Upper lobe of left lung (tissue), 6 donors: ENCODE measurements at regions not wholly inside any gene's neighbourhood (a gene's known extent, or its start where the extent isn't known, plus 50 kb on each side); places are given as distances from the start of the nearest gene placed in this dataset.

Experiments
- ATAC-seq, 2 donors: fragments of 200-7000 bp; cut with Tn5 transposase; one replicate each; pipeline ENCODE4 v1.9.1; 2022; ENCODE audit warnings: mild to moderate bottlenecking in 2 of 2, moderate library complexity in 2 of 2; ENCODE audit not compliant: low FRiP score in 2 of 2
- DNase-seq, 2 donors: peaks; one replicate each; pipeline ENCODE4 v3.0.0-alpha.2; 2019 to 2020
- H3K27ac ChIP-seq, 4 donors: fragments of 200-600 bp; sonication (generic); one replicate each; pipeline ENCODE4 v1.5.1; 2016 to 2019
- H3K27me3 ChIP-seq, 4 donors: fragments of 200-600 bp; sonication (generic); one replicate each; pipeline ENCODE4 v1.5.1; 2017 to 2019
- H3K36me3 ChIP-seq, 4 donors: fragments of 200-600 bp; sonication (generic); one replicate each; pipeline ENCODE4 v1.5.1; 2016 to 2019
- H3K4me1 ChIP-seq, 4 donors: fragments of 200-600 bp; sonication (generic); one replicate each; pipeline ENCODE4 v1.5.1; 2018 to 2019
- H3K4me3 ChIP-seq, 4 donors: fragments of 200-600 bp; sonication (generic); one replicate each; pipeline ENCODE4 v1.5.1; 2017 to 2019; ENCODE audit warnings: mild to moderate bottlenecking in 2 of 4, moderate library complexity in 1 of 4
- H3K9me3 ChIP-seq, 4 donors: fragments of 200-600 bp; sonication (generic); one replicate each; pipeline ENCODE4 v1.5.1; 2018 to 2019
- EP300 ChIP-seq, 4 donors: sonication (generic); formaldehyde crosslinking; IDR thresholded peaks; one replicate each; pipeline ENCODE4 v1.5.1; 2017; ENCODE audit warnings: antibody characterized with exemption in 4 of 4, control low read depth in 2 of 4
- POLR2A ChIP-seq, 4 donors: fragments of 450-650 bp; IDR thresholded peaks; one replicate each; pipeline ENCODE4 v1.5.1; 2016 to 2017; ENCODE audit warnings: antibody characterized with exemption in 4 of 4, mild to moderate bottlenecking in 2 of 4
- POLR2AphosphoS5 ChIP-seq, 2 donors: sonication (generic); formaldehyde crosslinking; IDR thresholded peaks; one replicate each; pipeline ENCODE4 v1.5.1; 2017; ENCODE audit warnings: antibody characterized with exemption in 2 of 2
- WGBS, 2 donors: methylation state at CpG; one replicate each; pipeline ENCODE4 v1.1.5; 2017 to 2018; 5-methylcytosine and 5-hydroxymethylcytosine counted together
- TF ChIP-seq, protein P1 (sequence below), 6 experiments: fragments of 450-650 bp in 4 of 6; fragments of 200-600 bp in 2 of 6; sonication (generic) in 2 of 6; IDR thresholded peaks; one replicate each; pipeline ENCODE4 v1.5.1; 2016 to 2019; ENCODE audit warnings: antibody characterized with exemption in 6 of 6
- donor health status: DM: no; HTN: no; CAD: no; lungs with moderate emphysema.
- donor health status: DM: no; HTN: yes; CAD: no; lungs with severe emphysema.

GRCh38 chr2:171241771-171242170, 81.1 kb upstream of the TLK1 start:
- TF ChIP-seq, protein P1, sequence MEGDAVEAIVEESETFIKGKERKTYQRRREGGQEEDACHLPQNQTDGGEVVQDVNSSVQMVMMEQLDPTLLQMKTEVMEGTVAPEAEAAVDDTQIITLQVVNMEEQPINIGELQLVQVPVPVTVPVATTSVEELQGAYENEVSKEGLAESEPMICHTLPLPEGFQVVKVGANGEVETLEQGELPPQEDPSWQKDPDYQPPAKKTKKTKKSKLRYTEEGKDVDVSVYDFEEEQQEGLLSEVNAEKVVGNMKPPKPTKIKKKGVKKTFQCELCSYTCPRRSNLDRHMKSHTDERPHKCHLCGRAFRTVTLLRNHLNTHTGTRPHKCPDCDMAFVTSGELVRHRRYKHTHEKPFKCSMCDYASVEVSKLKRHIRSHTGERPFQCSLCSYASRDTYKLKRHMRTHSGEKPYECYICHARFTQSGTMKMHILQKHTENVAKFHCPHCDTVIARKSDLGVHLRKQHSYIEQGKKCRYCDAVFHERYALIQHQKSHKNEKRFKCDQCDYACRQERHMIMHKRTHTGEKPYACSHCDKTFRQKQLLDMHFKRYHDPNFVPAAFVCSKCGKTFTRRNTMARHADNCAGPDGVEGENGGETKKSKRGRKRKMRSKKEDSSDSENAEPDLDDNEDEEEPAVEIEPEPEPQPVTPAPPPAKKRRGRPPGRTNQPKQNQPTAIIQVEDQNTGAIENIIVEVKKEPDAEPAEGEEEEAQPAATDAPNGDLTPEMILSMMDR (IDR thresholded peaks at IDR 0.05): no peak
- TF ChIP-seq EP300 (IDR thresholded peaks at IDR 0.05) (no peak), POLR2A (IDR thresholded peaks at IDR 0.05) (no peak), POLR2AphosphoS5 (IDR thresholded peaks at IDR 0.05) (no peak)
- ATAC-seq: no peak
- DNase-seq: no peak
- Histone ChIP-seq H3K27ac (no peak overlapping the region), H3K27me3 (no peaks in the 10 kb centered on the region), H3K4me3 (no peak overlapping the region), H3K4me1 (no peaks in the 10 kb centered on the region), H3K9me3 (peaks cover 0 to 8% (median 7%) of the 10 kb centered on the region in 4 donors), H3K36me3 (no peaks in the 10 kb centered on the region)
- 73 to 79% methylated on average over 1 of the region's 1 CpG for WGBS, 2 donors

DNA sequence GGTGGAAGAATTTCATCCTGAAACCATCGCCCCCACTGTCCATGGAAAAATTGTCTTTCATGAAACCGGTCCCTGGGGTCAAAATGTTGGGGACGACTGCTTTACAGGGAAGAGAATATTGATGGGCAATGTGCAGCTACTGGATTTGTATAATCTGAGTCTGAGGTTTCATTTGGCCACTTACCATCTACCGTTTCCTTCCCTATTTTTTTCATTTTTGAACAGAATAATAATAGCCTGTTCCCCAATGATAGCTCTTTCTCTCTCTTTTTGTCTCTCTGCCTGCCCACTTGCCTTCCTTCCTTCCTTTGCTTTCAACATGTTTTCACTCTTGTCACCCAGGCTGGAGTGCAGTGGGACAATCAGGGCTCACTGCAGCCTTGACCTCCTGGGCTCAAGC, 78.3 kb upstream of the TLK1 start:
- no peak overlapping the region for H3K4me3 ChIP-seq
- no peak overlapping the region for H3K27ac ChIP-seq
- H3K4me1 ChIP-seq: no peaks in the 10 kb centered on the region
- ATAC-seq (no peak), DNase-seq (no peak)
- 77 to 83% methylated on average over 4 of the region's 4 CpGs for WGBS, 2 donors
- TF ChIP-seq POLR2AphosphoS5 (IDR thresholded peaks at IDR 0.05) (no peak), POLR2A (IDR thresholded peaks at IDR 0.05) (no peak), EP300 (IDR thresholded peaks at IDR 0.05) (no peak)
- TF ChIP-seq, protein P1 (IDR thresholded peaks at IDR 0.05): no peak
- H3K36me3 ChIP-seq: no peaks in the 10 kb centered on the region
- H3K9me3 ChIP-seq: no peaks in the 10 kb centered on the region
- no peaks in the 10 kb centered on the region for H3K27me3 ChIP-seq

DNA sequence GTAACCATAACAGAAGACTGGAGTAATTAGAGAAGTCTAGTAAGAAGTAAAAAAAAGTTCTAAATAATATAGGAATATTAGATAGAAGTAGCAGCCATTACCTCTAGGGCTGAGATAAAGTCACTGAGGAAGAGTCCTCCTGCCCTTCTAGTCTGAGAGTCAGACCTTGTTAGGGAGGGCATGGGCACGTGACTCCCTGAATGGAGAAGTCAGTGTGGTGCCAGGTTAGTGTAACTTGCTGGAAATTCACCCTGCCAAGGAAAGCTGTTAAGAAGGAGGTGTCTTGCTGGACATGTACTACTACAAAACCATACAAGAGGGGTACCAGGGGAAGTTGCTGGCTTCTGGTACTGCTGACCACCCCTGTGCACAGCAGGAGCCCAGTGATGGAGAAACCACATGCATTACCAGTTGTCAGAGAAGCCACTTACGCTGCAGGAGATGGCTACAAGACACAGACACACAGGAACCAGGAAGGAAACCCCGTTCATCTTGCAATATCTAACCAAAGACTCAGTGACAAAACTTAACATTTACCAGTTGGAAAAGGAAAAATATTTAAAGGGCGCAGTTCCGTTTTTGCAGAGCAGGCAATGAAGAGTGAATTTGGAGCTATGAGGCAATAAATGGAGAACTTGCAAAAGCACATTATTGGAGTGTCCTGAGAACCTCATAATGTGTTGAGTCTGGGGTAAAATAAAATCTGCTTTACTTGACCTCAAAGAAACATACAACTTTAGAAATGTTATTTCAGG, 77.2 kb upstream of the TLK1 start:
- Histone ChIP-seq H3K4me1 (no peaks in the 10 kb centered on the region), H3K27ac (peak overlapping the region in 1 of 4 donors; percentile 45), H3K9me3 (no peaks in the 10 kb centered on the region), H3K36me3 (no peaks in the 10 kb centered on the region), H3K4me3 (no peak overlapping the region), H3K27me3 (no peaks in the 10 kb centered on the region)
- WGBS, 2 donors: 69 to 72% methylated on average over 5 of the region's 5 CpGs
- DNase-seq (peak in 1 of 2 donors; percentile 27), ATAC-seq (no peak)
- TF ChIP-seq POLR2AphosphoS5 (IDR thresholded peaks at IDR 0.05) (no peak), POLR2A (IDR thresholded peaks at IDR 0.05) (no peak), EP300 (IDR thresholded peaks at IDR 0.05) (no peak)
- TF ChIP-seq, protein P1 (IDR thresholded peaks at IDR 0.05): no peak

DNA sequence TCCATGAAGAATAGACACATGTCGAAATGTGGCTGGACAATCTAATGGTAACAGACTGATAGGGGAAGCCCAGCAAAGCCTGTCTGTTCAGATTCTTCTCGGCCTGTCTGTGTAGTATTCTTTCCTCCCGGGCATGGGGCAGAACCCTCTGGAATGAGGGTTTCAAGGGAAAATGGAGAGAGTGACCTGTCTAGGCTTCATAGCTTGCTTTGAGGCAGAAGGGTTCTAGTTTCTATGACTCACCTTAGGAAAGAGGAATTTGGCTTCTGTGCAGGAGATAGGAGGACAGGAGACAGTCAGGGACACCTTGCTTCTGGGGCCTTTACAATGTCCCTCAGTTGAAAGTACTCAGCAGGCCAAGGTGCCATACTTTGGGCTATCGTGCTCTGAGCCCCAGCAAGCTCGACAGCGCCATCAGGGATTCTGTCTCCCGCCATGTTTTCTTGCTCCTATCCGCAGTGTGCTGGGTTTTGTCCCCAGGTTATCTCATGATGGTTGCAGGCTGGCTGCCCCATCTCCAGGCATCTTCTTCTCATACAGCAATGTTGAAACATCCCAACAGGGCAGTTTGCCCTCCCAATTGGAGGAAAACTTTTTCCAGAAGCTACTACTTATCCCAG, 74.7 kb upstream of the TLK1 start:
- H3K9me3 ChIP-seq: no peaks in the 10 kb centered on the region
- 89 to 95% methylated on average over 8 of the region's 8 CpGs for WGBS, 2 donors
- no peak overlapping the region for H3K27ac ChIP-seq
- H3K4me1 ChIP-seq: no peaks in the 10 kb centered on the region
- H3K4me3 ChIP-seq: no peak overlapping the region
- no peak for TF ChIP-seq POLR2A (IDR thresholded peaks at IDR 0.05)
- TF ChIP-seq, protein P1 (IDR thresholded peaks at IDR 0.05): no peak
- no peak for TF ChIP-seq EP300 (IDR thresholded peaks at IDR 0.05)
- no peak for TF ChIP-seq POLR2AphosphoS5 (IDR thresholded peaks at IDR 0.05)
- no peaks in the 10 kb centered on the region for H3K27me3 ChIP-seq
- no peaks in the 10 kb centered on the region for H3K36me3 ChIP-seq
- ATAC-seq (no peak), DNase-seq (no peak)
